Endothelial cell of umbilical vein (primary cell): ENCODE measurements at regions not wholly inside any gene's neighbourhood (a gene's known extent, or its start where the extent isn't known, plus 50 kb on each side); places are given as distances from the start of the nearest gene placed in this dataset.

Experiments
- EZH2 ChIP-seq: IDR thresholded peaks from 2 replicates; pipeline ENCODE4 v1.6.1; 2012; ENCODE audit warnings: borderline replicate concordance, low read depth, mild to moderate bottlenecking, moderate library complexity, low read length, inconsistent platforms; ENCODE audit not compliant: severe bottlenecking
- FOS ChIP-seq: IDR thresholded peaks from 2 replicates; pipeline ENCODE4 v1.6.1; 2011; ENCODE audit warnings: mild to moderate bottlenecking, low read length, moderate library complexity, borderline replicate concordance; ENCODE audit not compliant: insufficient read depth
- GATA2 ChIP-seq: IDR thresholded peaks from 2 replicates; pipeline ENCODE4 v1.7.0; 2011; ENCODE audit warnings: low read depth, mild to moderate bottlenecking, moderate library complexity, mixed read lengths, low read length; ENCODE audit not compliant: insufficient read length, insufficient read depth
- JUN ChIP-seq: IDR thresholded peaks from 2 replicates; pipeline ENCODE4 v1.6.1; 2011; ENCODE audit warnings: borderline replicate concordance, low read depth; ENCODE audit not compliant: insufficient read length, insufficient read depth
- MYC ChIP-seq: IDR thresholded peaks from one replicate; pipeline ENCODE4 v1.6.1; 2011; ENCODE audit warnings: mild to moderate bottlenecking, low read depth, low read length
- POLR2A ChIP-seq: IDR thresholded peaks from 2 replicates; pipeline ENCODE4 v1.6.1; 2012; ENCODE audit warnings: low read depth, mild to moderate bottlenecking, control low read depth, low read length
- POLR2AphosphoS5 ChIP-seq: IDR thresholded peaks from 2 replicates; pipeline ENCODE4 v1.6.1; 2012; ENCODE audit warnings: low read depth, mild to moderate bottlenecking, control low read depth, low read length, moderate library complexity; ENCODE audit not compliant: insufficient read depth
- TF ChIP-seq, protein P1 (sequence below), 2 donors: IDR thresholded peaks; 1 replicate in 1 of 2; 2 replicates in 1 of 2; pipeline ENCODE4 v1.5.1; 2011; ENCODE audit warnings: low read length in 2 of 2, mild to moderate bottlenecking in 2 of 2, moderate library complexity in 2 of 2, control low read depth in 1 of 2, inconsistent platforms in 1 of 2, low read depth in 1 of 2; ENCODE audit not compliant: insufficient read depth in 1 of 2; ENCODE audit errors: extremely low read depth in 1 of 2
- TF ChIP-seq, protein P2 (sequence below): IDR thresholded peaks from 2 replicates; pipeline ENCODE4 v1.6.1; 2011; ENCODE audit not compliant: insufficient read depth, insufficient read length

GRCh38 chr5:158430798-158431167 lies 571.8 kb upstream of the CLINT1 start:
- TF ChIP-seq, protein P1, sequence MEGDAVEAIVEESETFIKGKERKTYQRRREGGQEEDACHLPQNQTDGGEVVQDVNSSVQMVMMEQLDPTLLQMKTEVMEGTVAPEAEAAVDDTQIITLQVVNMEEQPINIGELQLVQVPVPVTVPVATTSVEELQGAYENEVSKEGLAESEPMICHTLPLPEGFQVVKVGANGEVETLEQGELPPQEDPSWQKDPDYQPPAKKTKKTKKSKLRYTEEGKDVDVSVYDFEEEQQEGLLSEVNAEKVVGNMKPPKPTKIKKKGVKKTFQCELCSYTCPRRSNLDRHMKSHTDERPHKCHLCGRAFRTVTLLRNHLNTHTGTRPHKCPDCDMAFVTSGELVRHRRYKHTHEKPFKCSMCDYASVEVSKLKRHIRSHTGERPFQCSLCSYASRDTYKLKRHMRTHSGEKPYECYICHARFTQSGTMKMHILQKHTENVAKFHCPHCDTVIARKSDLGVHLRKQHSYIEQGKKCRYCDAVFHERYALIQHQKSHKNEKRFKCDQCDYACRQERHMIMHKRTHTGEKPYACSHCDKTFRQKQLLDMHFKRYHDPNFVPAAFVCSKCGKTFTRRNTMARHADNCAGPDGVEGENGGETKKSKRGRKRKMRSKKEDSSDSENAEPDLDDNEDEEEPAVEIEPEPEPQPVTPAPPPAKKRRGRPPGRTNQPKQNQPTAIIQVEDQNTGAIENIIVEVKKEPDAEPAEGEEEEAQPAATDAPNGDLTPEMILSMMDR (IDR thresholded peaks at IDR 0.05; ENCODE audit: extremely low read depth in 1 of 2, insufficient read depth in 1 of 2, low read depth in 1 of 2, low read length in 2 of 2) = no peak
- TF ChIP-seq POLR2AphosphoS5 (no peak), EZH2 (no peak), POLR2A (no peak), GATA2 (no peak), JUN (no peak), FOS (no peak), MYC (no peak)
- TF ChIP-seq, protein P2, sequence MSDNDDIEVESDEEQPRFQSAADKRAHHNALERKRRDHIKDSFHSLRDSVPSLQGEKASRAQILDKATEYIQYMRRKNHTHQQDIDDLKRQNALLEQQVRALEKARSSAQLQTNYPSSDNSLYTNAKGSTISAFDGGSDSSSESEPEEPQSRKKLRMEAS = no peak
